ENCODE measurements at regions not wholly inside any gene's neighbourhood (a gene's known extent, or its start where the extent isn't known, plus 50 kb on each side); places are given as distances from the start of the nearest gene placed in this dataset.

GRCh38 chr12:24688601-24689000 is 260.3 kb downstream of the BCAT1 start:
- no peak for TF ChIP-seq CEBPB (IDR thresholded peaks at IDR 0.05; ENCODE audit: low read depth, low read length)
- TF ChIP-seq POLR2A (IDR thresholded peaks at IDR 0.05; ENCODE audit: low read depth, low read length) = no peak
- no peak for TF ChIP-seq CHD1 (IDR thresholded peaks at IDR 0.05; ENCODE audit: low read depth, low read length)
- TF ChIP-seq, protein P1, sequence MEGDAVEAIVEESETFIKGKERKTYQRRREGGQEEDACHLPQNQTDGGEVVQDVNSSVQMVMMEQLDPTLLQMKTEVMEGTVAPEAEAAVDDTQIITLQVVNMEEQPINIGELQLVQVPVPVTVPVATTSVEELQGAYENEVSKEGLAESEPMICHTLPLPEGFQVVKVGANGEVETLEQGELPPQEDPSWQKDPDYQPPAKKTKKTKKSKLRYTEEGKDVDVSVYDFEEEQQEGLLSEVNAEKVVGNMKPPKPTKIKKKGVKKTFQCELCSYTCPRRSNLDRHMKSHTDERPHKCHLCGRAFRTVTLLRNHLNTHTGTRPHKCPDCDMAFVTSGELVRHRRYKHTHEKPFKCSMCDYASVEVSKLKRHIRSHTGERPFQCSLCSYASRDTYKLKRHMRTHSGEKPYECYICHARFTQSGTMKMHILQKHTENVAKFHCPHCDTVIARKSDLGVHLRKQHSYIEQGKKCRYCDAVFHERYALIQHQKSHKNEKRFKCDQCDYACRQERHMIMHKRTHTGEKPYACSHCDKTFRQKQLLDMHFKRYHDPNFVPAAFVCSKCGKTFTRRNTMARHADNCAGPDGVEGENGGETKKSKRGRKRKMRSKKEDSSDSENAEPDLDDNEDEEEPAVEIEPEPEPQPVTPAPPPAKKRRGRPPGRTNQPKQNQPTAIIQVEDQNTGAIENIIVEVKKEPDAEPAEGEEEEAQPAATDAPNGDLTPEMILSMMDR (conservative IDR thresholded peaks at IDR 0.05; ENCODE audit: low read depth, low read length) = no peak
- no peak for TF ChIP-seq RCOR1 (IDR thresholded peaks at IDR 0.05; ENCODE audit: insufficient replicate concordance, low read length)

All from IMR-90 (cell line).